ENCODE measurements at regions not wholly inside any gene's neighbourhood (a gene's known extent, or its start where the extent isn't known, plus 50 kb on each side); places are given as distances from the start of the nearest gene placed in this dataset.

DNA sequence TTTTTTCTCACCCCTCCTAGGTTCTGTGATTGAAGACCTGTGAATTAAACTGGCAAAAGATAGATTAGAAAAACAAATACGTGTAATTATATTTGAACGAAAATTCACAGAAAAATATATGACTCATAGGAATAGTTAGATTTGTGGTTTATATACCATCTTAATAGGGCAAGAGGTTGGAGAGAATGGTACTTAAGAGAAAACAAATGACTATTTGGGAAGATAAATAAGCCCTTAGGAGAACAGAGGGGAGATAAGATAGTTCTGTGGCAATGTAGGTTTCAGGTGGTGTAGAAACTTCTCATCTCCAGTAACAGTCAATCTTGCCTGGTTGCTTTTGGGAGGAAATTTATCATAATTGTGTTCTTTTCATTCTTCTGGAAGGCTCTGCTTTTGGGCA is 122.0 kb downstream of the PRDM9 start:
- DNase-seq (ENCODE audit: extremely low spot score in 2 of 2), result no peak
- TF ChIP-seq POLR2AphosphoS5 (IDR thresholded peaks at IDR 0.05; ENCODE audit: insufficient read depth in 1 of 2, low read depth in 1 of 2) (no peak), POLR2A (IDR thresholded peaks at IDR 0.05) (no peak)
- TF ChIP-seq, protein P1, sequence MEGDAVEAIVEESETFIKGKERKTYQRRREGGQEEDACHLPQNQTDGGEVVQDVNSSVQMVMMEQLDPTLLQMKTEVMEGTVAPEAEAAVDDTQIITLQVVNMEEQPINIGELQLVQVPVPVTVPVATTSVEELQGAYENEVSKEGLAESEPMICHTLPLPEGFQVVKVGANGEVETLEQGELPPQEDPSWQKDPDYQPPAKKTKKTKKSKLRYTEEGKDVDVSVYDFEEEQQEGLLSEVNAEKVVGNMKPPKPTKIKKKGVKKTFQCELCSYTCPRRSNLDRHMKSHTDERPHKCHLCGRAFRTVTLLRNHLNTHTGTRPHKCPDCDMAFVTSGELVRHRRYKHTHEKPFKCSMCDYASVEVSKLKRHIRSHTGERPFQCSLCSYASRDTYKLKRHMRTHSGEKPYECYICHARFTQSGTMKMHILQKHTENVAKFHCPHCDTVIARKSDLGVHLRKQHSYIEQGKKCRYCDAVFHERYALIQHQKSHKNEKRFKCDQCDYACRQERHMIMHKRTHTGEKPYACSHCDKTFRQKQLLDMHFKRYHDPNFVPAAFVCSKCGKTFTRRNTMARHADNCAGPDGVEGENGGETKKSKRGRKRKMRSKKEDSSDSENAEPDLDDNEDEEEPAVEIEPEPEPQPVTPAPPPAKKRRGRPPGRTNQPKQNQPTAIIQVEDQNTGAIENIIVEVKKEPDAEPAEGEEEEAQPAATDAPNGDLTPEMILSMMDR (IDR thresholded peaks at IDR 0.05), result no peak
- intact Hi-C loops (cut with DNase I), result no loop called here

DNA sequence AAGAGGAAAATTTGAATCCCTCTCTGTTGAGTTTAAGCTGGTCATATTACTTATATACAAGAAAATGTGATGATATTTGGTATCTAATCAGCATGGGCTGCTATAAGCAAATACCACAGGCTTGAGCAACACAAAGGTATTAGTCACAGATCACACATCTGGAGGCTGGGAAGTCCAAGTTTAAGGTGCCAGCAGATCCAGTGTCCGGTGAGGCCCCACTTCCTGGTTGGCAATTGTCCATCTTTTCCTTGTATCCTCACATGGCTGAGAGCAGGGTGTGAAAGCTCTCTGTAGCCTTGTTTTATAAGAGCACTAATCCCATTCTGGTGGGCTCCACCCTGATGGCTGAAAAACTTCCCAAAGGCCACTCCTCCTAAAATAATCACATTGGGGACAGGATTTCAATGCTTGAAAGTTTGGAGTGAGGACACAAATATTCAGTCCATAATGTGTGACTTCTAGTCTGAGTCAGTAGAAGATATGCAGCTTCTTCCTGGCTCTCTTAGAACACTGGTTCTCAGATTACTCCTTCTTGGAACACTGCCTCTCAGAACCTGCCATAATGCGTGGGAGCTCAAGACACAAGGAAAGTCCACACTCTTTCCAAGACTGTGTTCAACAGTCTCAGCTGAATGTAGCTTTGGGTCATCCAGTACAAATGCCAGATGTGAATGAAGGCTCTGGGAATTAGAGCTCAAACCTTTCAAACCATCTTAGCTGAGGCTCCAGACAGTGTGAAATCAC is 124.1 kb downstream of the PRDM9 start:
- no peaks in the 10 kb centered on the region for H3K9me3 ChIP-seq
- H3K27ac ChIP-seq, result no peak overlapping the region
- DNase-seq (ENCODE audit: extremely low spot score in 2 of 2), result no peak
- intact Hi-C loops (cut with DNase I), result no loop called here
- H3K27me3 ChIP-seq, result no peaks in the 10 kb centered on the region
- no peak overlapping the region for H3K4me3 ChIP-seq
- no peaks in the 10 kb centered on the region for H3K4me1 ChIP-seq
- TF ChIP-seq, protein P1 (IDR thresholded peaks at IDR 0.05), result no peak
- TF ChIP-seq POLR2A (IDR thresholded peaks at IDR 0.05), result no peak
- no peak for TF ChIP-seq POLR2AphosphoS5 (IDR thresholded peaks at IDR 0.05; ENCODE audit: insufficient read depth in 1 of 2, low read depth in 1 of 2)
- no peaks in the 10 kb centered on the region for H3K36me3 ChIP-seq

More for the DNA sequence above, 122.0 kb downstream of the PRDM9 start:
- H3K9me3 ChIP-seq, result no peaks in the 10 kb centered on the region
- H3K27me3 ChIP-seq, result no peaks in the 10 kb centered on the region
- no peak overlapping the region for H3K4me3 ChIP-seq
- H3K36me3 ChIP-seq, result no peaks in the 10 kb centered on the region
- no peaks in the 10 kb centered on the region for H3K4me1 ChIP-seq
- no peak overlapping the region for H3K27ac ChIP-seq

- TF ChIP-seq, protein P1 (IDR thresholded peaks at IDR 0.05), result no peak
- TF ChIP-seq POLR2A (IDR thresholded peaks at IDR 0.05), result no peak
- no peak for DNase-seq (ENCODE audit: extremely low spot score in 2 of 2)
These were observed 128.5 kb downstream of the PRDM9 start for GRCh38 chr5:23635938-23636337.

DNA sequence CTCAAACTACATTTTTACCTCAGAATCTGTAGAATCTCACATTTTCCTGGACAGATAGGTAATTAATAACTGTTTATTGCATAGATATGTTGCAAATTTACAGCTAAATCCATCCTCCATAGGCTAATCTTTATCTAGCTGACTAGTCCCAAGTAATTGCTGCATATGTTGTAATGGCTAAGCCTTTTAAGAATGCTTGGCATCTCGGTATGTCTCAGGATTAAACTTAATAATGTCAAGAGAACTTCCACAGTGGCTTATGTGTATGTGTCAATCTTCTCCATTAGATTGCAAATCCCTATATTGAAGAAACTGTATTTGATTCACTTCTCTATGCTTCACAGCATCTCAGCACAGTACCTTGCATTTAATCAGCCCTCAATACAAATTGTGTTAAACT is 131.9 kb downstream of the PRDM9 start:
- TF ChIP-seq POLR2AphosphoS5 (IDR thresholded peaks at IDR 0.05; ENCODE audit: insufficient read depth in 1 of 2, low read depth in 1 of 2), result no peak
- TF ChIP-seq, protein P1 (IDR thresholded peaks at IDR 0.05), result no peak

More at GRCh38 chr5:23635938-23636337, 128.5 kb downstream of the PRDM9 start:
- no peak overlapping the region for H3K27ac ChIP-seq
- no peaks in the 10 kb centered on the region for H3K4me1 ChIP-seq
- H3K27me3 ChIP-seq, result no peaks in the 10 kb centered on the region
- intact Hi-C loops (cut with DNase I), result no loop called here
- no peaks in the 10 kb centered on the region for H3K9me3 ChIP-seq
- H3K36me3 ChIP-seq, result no peaks in the 10 kb centered on the region
- H3K4me3 ChIP-seq, result no peak overlapping the region

DNA sequence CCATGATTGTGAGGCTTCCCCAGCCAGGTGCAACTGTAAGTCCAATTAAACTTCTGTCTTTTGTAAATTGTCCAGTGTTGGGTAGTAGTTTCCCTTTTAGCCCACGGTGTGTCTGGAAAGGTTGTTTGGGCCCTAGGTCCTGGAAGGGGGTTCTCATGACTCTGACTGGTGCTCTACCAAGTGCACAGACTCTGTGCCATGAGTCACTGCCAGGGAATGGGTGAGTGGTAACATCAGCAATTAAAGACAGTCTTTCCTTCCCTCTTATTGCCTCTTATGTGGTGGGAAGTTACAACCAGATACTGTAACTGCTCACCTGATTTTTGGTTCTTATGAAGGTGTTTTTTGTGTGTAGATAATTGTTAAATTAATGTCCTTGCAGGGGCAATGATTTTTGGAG is 141.2 kb downstream of the PRDM9 start:
- Histone ChIP-seq H3K9me3 (no peaks in the 10 kb centered on the region), H3K27me3 (no peaks in the 10 kb centered on the region), H3K27ac (no peak overlapping the region), H3K4me1 (no peaks in the 10 kb centered on the region), H3K4me3 (no peak overlapping the region), H3K36me3 (no peaks in the 10 kb centered on the region)
- intact Hi-C loops (cut with DNase I), result no loop called here
- no peak for DNase-seq (ENCODE audit: extremely low spot score in 2 of 2)
- TF ChIP-seq POLR2AphosphoS5 (IDR thresholded peaks at IDR 0.05; ENCODE audit: insufficient read depth in 1 of 2, low read depth in 1 of 2) (no peak), POLR2A (IDR thresholded peaks at IDR 0.05) (no peak)
- TF ChIP-seq, protein P1 (IDR thresholded peaks at IDR 0.05), result no peak

More for the DNA sequence above, 131.9 kb downstream of the PRDM9 start:
- no peaks in the 10 kb centered on the region for H3K36me3 ChIP-seq
- no peaks in the 10 kb centered on the region for H3K27me3 ChIP-seq
- intact Hi-C loops (cut with DNase I), result no loop called here
- H3K4me3 ChIP-seq, result no peak overlapping the region
- no peaks in the 10 kb centered on the region for H3K4me1 ChIP-seq
- no peak for DNase-seq (ENCODE audit: extremely low spot score in 2 of 2)
- H3K9me3 ChIP-seq, result no peaks in the 10 kb centered on the region
- H3K27ac ChIP-seq, result no peak overlapping the region
